ENCODE measurements at regions not wholly inside any gene's neighbourhood (a gene's known extent, or its start where the extent isn't known, plus 50 kb on each side); places are given as distances from the start of the nearest gene placed in this dataset.
A peak's percentile ranks its signal among the peaks of the same experiment; 100 is the strongest.

DNA sequence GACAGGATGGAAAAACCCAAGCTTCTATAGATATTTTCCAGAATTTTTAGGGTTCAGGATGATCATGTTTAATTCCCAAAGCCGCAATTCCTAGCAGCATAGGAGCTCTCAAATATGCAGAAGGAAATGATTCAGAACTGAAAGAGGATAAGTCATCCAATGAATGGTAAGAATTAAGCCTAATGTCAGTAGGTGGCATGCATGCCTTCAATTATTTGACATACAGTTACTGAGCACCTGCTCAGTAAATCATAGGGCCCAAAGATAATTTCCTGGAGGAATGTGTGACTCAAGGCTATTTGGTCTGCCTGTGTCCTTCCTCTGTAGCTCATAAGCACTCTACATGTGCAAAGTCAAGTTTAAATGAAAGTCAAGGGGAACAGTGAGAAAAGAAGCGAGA lies 116.8 kb upstream of the SLC38A4 start:
- TF ChIP-seq, protein P1, sequence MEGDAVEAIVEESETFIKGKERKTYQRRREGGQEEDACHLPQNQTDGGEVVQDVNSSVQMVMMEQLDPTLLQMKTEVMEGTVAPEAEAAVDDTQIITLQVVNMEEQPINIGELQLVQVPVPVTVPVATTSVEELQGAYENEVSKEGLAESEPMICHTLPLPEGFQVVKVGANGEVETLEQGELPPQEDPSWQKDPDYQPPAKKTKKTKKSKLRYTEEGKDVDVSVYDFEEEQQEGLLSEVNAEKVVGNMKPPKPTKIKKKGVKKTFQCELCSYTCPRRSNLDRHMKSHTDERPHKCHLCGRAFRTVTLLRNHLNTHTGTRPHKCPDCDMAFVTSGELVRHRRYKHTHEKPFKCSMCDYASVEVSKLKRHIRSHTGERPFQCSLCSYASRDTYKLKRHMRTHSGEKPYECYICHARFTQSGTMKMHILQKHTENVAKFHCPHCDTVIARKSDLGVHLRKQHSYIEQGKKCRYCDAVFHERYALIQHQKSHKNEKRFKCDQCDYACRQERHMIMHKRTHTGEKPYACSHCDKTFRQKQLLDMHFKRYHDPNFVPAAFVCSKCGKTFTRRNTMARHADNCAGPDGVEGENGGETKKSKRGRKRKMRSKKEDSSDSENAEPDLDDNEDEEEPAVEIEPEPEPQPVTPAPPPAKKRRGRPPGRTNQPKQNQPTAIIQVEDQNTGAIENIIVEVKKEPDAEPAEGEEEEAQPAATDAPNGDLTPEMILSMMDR (conservative IDR thresholded peaks at IDR 0.05 in 1 of 2, IDR thresholded peaks at IDR 0.05 in 1 of 2; ENCODE audit: extremely low read depth in 1 of 2, insufficient read depth in 1 of 2, low read depth in 1 of 2, low read length in 2 of 2): peak in 1 of 2 donors; percentile 21
- TF ChIP-seq EZH2 (IDR thresholded peaks at IDR 0.05; ENCODE audit: borderline replicate concordance, low read length): no peak

All from mammary epithelial cell (primary cell).